HG02981 (cell line): ENCODE measurements at regions not wholly inside any gene's neighbourhood (a gene's known extent, or its start where the extent isn't known, plus 50 kb on each side); places are given as distances from the start of the nearest gene placed in this dataset.

ENCODE experiments used
- ATAC-seq: cut with Tn5 transposase; IDR thresholded peaks from one replicate; pipeline ENCODE4 v1.9.1; 2021; ENCODE audit warnings: mild to moderate bottlenecking, moderate library complexity; ENCODE audit not compliant: unreplicated experiment

DNA sequence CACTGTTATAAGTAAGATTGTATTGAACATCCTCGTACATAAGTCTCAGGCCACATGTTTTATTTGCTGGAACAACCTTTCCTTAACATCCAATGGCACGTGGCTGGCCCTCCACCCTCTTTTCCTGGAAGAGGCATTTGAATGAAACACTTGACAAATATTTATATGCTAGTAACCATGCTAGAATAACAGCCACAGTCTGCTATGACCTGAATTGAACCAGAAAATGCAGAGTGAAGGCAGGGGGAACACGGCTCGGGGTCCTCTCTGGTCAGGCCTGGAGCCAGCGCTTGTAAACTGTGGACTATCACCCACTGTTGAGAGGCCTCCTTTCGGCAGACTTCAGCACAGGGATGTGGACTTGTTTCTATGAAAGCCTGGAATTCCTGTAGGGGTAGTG, 198.2 kb upstream of the COPS8 start:
- ATAC-seq, result no peak

DNA sequence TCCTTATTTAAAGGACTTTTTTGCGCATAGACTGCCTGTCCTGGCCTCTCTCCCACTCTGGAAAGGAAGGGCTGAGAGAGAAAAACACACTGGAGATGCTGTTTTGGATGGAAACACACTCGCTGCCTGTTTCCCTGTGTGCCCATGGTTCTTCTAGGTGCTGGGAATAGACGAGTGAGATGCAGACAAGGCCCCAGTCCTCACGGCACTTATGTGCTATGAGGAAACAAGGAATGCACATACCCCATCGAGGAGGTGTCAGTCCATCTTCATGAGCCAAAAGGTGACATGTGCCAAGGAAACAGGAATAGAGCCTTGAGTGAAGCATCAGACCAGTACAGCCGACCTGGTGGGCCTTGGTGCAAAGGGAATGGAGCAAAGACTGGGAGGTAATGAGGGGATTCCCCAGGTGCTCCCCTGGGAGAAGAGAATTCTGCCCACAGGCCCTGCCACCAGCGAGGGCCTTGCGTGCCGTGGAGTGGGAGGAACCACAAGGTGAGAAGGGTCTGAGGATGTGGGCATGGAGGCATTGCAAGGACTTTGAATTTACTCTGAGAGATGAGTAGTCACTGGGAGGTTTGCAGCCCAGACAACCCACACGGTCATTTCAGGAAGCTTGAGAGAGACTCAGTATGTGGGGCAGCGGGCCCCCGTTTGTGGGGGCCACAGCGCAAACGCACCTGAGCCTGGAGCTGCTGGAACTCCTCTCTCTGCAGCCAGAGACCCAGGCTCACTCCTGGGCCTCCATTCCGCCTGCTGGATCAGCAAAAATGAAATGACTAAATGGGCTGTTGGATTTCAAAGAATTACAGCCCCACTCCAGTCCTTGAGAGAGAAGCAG, 197.5 kb upstream of the COPS8 start:
- ATAC-seq, result no peak

DNA sequence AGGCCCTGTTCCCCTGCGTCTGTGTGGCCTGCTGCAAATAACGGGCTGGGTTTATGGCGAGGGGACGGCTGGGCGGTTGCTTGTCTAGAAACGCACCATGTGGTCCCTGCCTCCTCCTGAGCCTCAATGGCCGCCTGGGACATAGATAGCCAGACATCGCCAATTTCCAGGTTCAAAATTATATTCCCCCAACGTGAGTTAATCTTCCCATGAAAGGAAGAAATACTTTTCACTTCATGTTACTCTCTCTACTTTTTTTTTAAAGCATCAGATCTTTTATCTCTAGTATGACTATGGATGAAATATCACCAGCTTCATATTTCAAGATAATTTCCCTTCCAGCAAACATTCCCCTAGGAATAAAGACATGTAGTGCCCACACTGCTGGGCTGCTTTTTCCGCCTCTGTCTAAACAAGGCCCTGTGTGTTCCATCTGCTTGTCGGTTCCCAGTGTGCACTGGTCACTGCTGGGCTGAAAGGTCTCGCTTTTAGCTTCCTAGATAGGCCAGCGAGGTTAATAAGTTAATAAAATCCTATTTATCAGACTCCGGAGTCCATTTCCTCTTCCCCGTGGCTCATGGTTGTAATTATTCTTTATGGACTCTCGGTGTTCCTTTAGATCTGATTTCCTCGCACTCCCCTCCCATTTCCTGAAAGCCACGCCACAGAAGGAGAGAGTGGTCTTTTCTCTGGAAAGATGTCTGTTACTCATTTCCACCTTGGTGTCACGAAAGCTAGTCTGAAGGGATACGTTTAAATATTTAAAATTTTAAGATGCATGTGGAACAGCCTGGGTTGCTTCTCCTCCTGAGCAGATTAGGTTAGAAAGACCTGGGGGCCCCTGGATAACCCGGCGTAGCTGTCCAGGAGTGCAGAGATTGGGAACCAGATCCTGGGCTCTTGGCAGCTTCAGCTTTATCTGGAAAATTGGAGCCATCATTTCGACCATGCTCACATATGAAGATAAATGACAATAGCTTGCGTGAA, 196.6 kb upstream of the COPS8 start:
- ATAC-seq, result no peak

DNA sequence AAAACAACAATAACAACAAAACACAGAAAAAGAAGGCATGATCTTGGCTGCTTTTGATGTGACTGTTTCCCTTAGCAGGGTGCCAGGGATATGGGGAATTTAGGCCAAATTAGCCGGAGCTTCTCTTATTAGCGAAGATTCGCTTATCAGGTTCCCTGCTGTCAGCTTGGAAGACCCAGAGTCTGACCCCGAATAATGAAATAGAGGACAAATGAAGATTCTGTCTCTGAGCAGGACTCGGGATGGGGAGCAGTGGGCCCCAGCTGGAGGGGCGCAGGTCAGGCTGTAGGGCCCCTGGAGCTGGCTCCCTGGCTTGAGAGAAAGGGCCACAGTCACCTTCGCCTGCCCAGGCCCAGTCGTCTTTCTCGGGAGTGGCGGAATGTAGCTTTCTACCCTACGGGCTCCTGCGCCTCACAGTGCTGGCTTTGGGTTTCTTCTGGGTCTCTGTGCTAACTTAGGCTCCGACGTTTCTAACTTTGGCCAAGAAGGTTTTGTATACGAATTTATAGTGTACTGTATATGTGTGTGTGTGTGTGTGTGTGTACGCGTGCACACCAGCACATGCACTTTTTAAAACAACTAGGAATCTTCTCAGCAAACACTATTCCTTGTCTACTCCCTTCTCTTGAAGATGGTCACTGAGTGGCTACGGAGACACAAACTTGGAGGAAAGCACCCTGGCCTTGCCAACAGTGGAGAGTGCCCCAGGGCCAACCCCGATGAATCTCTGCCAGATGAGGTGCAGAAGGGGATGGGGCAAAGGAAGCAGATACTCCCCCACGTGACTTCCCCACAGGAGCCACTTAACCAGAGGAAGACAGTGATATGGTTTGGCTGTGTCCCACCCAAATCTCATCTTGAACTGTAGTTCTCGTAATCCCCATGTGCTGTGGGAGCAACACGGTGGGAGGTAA, 195.6 kb upstream of the COPS8 start:
- ATAC-seq, result no peak

DNA sequence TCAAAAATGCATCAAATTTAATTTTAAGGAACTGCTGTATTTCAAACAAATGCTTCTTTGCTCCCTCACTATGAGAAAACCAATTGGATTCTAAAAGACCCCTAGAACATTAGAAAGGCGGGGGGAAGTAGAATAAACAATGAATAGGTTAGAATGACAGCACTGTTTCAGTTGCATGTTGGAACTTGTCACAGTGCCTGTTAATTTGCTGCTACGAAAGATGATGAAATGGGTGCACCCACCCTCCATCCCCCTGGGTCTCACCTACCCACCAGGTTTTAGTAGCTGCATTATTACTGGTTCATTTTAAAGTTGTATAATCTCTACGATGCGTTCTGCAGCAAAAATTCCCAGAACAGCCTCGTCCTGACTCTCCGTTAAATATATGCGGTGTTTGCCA, 193.0 kb upstream of the COPS8 start:
- no peak for ATAC-seq

DNA sequence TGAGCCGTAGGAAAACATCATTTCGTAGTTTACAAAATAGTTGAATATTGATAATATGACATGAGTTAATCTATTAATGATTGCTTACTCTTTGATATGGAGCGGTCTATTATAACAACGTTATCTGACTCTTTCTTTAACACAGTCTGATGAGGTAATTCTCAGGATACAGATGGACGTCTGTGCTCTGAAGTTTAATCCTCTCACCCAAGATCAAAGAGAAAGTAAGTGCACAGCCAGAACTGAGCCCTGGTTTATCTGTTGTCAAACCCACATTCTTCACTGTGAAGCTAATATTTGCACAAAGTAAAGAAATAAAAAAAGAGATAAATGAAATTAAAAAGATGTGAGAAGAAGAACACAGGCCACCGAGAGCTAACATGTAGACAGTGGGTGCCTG, 190.9 kb upstream of the COPS8 start:
- no peak for ATAC-seq

DNA sequence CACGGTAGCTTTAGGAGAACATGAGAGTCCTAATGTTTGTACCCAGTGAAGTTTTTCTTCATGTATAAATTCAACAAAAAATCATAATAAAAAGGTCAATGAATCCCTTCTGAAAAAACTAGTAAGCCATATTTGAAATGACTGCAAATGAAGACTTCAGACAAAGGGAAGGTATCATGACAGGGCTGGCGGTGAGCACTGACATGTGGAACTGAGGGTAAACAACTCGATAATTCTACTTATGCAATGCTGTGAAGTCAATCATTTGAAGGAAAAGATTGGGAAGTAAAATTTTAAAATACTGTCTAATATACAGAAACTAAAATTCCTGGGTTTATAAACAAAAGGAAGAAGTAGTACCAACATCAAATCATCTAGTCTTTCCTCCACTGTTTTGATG, 190.2 kb upstream of the COPS8 start:
- no peak for ATAC-seq

DNA sequence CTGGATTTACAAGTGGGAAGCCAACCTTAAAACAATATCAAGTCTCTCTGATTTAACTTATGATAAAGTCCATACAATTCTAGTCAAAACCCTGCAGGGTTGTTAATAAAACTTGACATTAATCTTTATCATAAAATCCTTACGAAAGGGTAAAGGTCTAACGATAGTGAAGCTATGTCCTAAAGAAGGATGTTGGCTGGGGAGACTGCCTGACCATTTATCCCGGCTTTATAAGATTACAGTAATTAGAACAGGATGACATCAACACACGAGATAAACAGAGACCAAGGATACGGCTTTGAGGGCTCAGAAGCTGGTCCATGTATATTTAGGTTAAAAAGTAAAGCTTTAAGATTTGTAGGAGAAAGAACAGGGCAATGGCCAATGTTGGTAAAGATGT, 189.0 kb upstream of the COPS8 start:
- no peak for ATAC-seq

DNA sequence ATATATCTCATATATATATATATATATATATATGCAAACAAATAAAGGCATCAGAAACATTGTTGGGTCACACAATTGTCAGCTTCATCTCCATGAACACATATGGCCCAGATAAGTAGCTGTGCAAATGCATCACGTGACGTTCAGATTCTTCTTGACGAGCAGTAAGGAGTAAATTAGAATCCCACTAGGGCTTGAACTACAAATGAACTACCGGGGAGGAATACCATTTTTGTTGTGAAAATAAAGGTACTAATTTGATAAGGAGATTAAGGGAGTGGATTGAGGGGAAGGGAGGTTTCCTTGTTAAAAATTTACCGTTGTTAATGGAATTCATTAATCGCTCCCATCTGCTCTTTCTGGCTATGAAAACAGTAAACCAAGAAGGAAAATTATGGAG, 186.5 kb upstream of the COPS8 start:
- ATAC-seq, result no peak

DNA sequence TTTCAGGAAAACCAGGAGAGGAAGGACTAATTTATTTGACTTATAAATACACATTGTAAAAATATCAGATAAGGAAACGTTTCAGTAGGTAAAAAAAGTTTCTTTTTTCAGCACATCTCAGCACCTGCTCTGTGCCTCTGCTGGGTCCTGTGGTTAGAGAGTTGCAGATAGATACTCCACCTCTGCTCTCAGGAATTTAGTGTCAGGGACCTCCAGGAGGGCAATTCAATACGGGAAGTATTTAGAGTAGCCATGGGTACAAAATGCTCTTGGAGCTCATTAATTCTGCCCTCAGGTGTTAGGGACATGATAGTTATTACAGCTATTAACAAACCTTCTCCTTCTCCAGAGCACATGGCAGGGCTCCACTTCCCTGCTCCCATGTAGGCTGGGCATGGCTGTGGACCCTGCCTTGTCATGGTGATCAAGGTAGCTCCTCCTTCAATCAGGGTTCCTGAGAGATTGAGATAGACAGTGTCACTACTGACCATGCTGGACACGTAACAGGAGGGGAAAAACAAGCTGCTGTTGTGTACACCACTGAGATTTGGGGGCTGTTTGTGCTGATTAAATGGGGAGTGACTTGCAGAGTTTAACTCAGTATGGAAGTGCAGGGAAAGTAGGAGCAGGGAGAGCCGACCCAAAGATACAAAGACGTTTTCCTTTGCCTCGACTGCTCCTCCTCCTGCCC, 185.6 kb upstream of the COPS8 start:
- ATAC-seq, result no peak

DNA sequence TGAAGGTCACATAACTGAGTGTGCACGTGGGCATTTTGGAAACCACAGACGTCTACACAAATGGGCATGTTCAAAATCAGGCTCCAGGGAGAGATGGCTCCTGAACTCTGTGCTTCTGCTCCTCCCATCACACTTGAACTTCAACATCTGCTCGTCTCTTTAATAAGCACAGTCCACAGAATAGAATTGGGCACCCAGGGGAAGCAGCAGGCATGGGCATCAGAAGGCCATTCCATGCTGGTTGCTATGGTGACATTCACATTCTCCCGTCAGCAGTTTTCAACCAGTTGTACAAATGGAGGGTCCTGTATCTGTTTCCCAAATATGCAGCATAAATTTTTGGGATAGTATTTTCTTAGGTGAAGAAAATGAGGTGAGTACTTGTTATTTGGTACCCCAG, 183.7 kb upstream of the COPS8 start:
- no peak for ATAC-seq

DNA sequence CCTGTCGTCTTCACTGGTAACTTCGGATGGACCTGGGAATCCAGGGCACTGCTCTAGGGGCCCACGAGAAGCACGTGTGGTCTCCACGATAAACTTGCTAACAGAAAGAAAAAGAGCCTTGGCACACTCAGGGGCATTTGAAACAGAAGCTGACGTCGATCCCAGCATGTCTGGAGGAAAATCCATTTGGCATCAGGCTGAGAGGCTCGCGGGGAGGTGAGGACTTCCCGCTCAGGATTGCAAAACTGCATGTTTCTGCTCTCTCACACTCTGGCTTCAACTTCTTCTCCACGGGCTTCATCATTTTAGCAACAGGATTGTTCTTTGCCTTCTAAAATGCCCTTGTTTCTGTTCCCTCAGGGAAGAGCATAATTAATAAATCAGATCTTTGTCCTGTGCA, 181.7 kb upstream of the COPS8 start:
- no peak for ATAC-seq

DNA sequence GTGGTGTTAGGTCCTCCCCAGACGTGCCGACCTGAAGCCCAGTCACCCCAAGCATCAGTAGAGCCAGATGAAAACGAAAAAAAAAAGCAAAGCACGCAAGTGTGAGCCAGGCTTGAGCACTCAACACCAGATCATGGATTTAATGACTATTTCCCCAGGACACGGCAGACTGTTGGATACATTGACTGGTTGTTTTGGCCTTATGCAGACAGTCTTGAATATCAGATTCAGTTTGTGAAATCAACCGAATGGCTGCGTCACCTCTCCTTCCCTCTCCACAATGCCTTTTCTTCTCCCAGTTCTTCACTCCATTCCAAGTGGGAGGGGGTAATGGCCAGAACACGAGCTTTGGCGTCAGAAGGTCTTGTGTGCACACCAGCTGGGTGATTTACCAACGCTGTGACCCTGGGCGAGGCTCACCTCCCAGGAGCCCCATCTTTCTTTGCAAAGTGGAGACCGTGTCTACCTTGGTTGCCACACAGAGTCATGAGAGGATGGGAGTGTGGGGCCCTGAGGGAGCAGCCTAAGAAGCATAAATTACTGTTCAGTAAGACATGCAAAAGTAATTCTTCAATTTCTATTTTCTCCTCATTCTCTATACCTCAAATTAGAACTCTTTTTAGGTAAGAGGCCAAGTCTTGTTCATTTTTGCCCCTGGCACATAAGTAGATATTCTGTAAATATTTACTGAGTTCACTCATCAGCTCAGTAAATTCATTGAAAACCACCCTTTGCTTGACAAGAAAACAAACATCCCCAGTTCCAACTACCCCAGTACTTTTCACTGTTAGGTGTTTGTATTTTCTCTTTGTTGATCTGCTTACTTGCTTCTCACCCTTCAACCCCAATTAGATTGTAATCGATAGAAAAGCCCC, 181.1 kb upstream of the COPS8 start:
- no peak for ATAC-seq

DNA sequence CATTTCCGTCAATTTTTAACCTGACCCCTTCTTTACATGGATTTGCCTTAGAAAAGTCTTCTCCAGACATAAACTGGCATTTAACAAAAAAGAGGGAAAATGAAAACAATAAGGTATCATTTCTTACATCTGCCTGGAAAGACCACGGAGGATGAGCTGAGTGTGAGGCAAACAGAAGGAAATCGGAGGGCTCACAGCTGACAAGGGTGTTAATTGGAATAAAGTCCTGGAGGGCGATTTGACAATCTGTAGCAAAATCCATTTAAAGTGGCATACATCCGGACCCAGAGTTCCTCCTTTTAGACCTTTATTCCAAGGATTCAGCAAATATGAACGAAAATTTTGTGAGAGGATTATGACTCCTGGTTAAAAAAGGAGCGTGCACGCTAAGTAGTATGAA, 179.7 kb upstream of the COPS8 start:
- ATAC-seq, result no peak

DNA sequence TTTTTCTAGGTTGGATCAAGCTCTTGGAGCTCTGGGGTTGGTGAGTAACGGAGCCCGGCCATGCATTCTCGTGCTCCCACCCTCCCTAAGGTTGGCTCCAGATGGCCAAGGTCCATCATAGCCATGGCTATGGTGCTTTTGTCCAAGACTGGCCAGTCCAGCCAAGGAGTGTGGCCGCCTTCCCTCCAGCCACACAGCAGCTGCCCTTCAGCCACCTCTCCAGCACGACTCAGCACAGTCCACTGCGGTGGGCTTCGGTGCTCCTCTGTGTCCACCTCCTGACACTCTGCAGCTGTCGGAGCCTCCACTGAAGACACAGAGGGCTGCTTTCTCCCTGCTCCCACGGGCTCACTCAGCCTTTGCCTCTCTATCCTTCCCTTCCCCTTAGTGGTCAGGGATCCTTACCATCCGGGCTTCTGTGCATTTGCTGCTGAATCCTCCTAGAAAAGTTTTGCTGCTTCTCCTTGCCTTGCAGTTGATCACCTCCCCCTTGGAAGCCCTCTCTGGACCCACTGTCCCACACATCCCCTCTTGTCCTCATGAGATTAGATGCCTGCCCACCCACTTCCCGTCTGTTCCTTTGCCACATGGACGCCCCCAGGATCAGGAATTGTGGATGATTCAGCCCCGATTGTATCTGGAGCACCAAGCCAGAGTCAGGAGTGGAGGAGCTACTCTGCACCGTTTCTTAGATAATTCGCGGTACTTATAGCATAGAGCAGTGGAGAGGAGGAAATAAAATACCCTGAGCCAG, 177.1 kb upstream of the COPS8 start:
- ATAC-seq, result no peak

DNA sequence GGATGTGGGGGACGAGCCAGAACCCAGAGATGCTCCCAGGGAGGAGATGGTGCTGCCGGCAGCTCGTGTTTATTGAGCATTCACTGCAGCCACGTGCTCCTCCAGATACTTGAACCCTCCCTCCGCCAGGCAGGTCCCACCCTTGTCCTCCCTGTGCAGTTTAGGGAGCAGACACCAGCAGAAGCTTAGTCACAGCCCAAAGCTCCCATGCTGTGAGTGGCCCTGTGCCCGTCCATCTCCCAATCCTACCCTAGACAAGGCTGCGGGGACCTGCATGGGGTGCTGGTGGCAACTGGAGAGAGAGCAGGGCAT, 176.5 kb upstream of the COPS8 start:
- no peak for ATAC-seq

DNA sequence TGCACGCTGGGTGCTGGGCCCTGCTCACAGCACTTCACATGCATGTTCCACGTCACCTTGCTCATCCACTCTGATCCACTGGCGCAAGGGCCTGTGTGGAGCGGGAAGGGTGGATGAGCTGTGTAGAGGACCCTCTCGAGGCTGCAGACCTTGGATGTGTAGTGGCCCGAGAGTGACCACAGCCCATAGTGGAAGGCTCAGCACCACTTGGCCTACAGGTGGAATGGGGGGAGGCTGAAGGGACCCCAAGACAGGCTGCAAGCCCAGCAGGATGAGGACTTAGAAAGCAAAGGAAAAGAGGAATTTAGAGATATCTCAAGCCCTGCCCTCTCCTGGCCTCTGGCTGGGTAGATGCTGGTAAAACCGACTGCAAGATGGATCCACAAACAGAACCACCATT, 175.9 kb upstream of the COPS8 start:
- ATAC-seq, result no peak

DNA sequence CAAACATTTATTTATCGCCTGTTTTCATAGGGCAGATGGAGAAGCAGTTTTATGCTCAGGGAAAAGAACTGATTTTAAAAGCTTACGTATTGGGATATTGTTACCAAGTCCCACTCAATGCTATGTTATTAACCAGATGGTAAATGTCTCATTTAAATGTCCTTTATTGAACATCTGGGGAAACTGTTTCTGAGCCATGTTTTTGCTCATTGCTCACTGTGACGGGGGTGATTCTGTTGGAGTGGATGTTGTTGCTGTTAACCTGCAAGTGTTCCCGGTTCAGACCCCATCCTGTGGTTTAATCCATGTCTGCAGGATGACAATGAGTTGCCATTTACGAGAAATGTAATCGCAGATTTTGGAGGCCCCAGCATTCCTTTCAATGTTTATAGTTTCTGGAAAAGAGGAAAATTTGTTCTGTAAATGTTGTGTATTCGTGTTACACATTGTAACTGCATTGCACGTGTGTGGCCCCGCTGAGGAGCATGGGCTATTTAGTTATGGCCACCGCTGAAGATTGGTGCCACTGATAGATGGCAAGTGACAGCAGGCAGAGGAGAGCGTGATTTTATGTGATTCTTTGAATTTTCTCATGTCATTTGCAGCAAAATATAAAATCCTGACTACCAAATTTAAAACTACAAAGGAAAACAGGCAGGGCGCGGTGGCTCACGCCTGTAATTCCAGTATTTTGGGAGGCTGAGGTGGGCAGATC, 174.8 kb upstream of the COPS8 start:
- no peak for ATAC-seq
